Heart right ventricle (tissue), 16 donors: ENCODE measurements at regions not wholly inside any gene's neighbourhood (a gene's known extent, or its start where the extent isn't known, plus 50 kb on each side); places are given as distances from the start of the nearest gene placed in this dataset.

Experiments used
- ATAC-seq, 8 donors: fragments of 200-7000 bp; cut with Tn5 transposase; one replicate each; pipeline ENCODE4 v1.9.1; 2020; ENCODE audit warnings: mild to moderate bottlenecking in 8 of 8, moderate library complexity in 8 of 8, moderate number of reproducible peaks in 1 of 8
- DNase-seq, 2 donors: peaks; one replicate each; pipeline ENCODE4 v3.0.0-alpha.2; 2020
- H3K27ac ChIP-seq, 10 donors: fragments of 200-600 bp; sonication (generic) in 2 of 10; one replicate each; pipeline versions ENCODE4 v1.5.0 to v1.8.0; 2020 to 2022; ENCODE audit warnings: mild to moderate bottlenecking in 3 of 10
- H3K27me3 ChIP-seq, 7 donors: fragments of 200-600 bp; one replicate each; pipeline ENCODE4 v1.8.0; 2021 to 2022; ENCODE audit warnings: mild to moderate bottlenecking in 2 of 7
- H3K36me3 ChIP-seq, 9 donors: fragments of 200-600 bp; sonication (generic) in 1 of 9; one replicate each; pipeline versions ENCODE4 v1.5.0 to v1.8.0; 2020 to 2022; ENCODE audit warnings: mild to moderate bottlenecking in 2 of 9
- H3K4me1 ChIP-seq, 9 donors: fragments of 200-600 bp; sonication (generic) in 1 of 9; one replicate each; pipeline versions ENCODE4 v1.5.0 to v1.8.0; 2020 to 2022; ENCODE audit warnings: mild to moderate bottlenecking in 4 of 9
- H3K4me3 ChIP-seq, 10 donors: fragments of 200-600 bp; sonication (generic) in 2 of 10; one replicate each; pipeline versions ENCODE4 v1.5.0 to v1.8.0; 2020 to 2022; ENCODE audit warnings: mild to moderate bottlenecking in 7 of 10, moderate library complexity in 2 of 10
- H3K9me3 ChIP-seq, 11 donors: fragments of 200-600 bp in 10 of 11; sonication (generic) in 2 of 11; one replicate each; pipeline versions ENCODE4 v1.5.0 to v1.8.0; 2013 to 2022; ENCODE audit warnings: mild to moderate bottlenecking in 2 of 11, control low read depth in 1 of 11, moderate library complexity in 1 of 11
- WGBS, 2 donors: extraction: QIAGEN DNeasy Blood & Tissue Kit; methylation state at CpG; one replicate each; pipeline ENCODE4 v1.1.7; 2013; ENCODE audit warnings: inconsistent platforms in 1 of 2; 5-methylcytosine and 5-hydroxymethylcytosine counted together
- intact Hi-C, 10 donors: fragments of 100-400 bp; cut with DNase I; formaldehyde crosslinking; loops; one replicate each; pipeline versions ENCODE4 v1.11.1 to v1.14.2; 2022
- TF ChIP-seq, protein P1 (sequence below), 9 donors: fragments of 200-600 bp; sonication (generic) in 2 of 9; IDR thresholded peaks; one replicate each; pipeline versions ENCODE4 v1.5.0 to v1.8.0; 2021 to 2022; ENCODE audit warnings: antibody characterized with exemption in 9 of 9, mild to moderate bottlenecking in 5 of 9, moderate library complexity in 1 of 9
- donor health status: Arrhythmogenic right ventricular cardiomyopathy.
- donor health status: ischemic (EF 13 %, LVEDD 7.1; RV severe dilation, severe dysfunction).
- donor health status: healthy with polysubstance abuse.
- donor health status: DM: no; HTN: yes; CAD: no.
- donor health status: DM: no; HTN: no; CAD: no.
- donor health status: ischemic (EF 25% LVEDD 6.9; RV normal size, moderate dysfunction).
- donor health status: ischemic (EF 25% LVEDD 5.7; RV mildly dilated, moderate dysfunction).
- donor health status: healthy.
- donor health status: DM: yes; HTN: yes; CAD: no.
- donor health status: Ischemic cardiomyopathy.
- donor health status: ischemic (EF 35%, LVEDD 5.7; RV mildly dilated, moderate dysfunction).
- donor health status: nonischemic (EF 11% LVEDD 7.7; RV severe dilation, severe dysfunction).
- donor health status: DM: yes; HTN: yes; CAD: no.
- donor health status: PGD.
- donor health status: ischemic (EF 29% LVEDD 5.4; RV normal size, mild dysfunction).
- donor health status: nonischemic (EF 23%, LVEDD 6.1; RV moderate dilation, normal function).

DNA sequence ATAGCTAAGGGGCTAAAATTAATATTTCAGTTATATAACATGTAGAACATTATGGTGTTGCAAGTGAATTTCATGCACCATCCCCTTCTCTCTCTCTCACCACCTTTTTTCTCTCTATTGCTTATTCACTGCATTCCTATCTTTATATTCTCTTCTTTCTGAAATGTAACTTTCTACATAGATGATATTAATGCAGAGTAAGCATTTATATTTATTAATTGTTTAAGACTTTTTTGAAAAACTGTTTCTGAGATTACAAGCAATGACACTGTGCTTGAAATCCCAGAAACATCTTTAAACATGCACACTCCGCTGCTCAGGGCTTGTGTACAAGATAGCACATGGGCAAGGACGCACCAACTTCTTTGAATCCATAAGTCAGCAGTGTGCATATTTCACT, 567.7 kb upstream of the SGCD start:
- intact Hi-C loops, result loop anchor here in 1 of 10 donors (10.0 kb wide), 1 partner anchor 566 kb away; the partner anchor contains the start of gene SGCD
- Histone ChIP-seq H3K9me3 (peaks cover 0 to 14% (median 0%) of the 10 kb centered on the region in 11 donors), H3K4me1 (peaks cover 0 to 19% (median 5%) of the 10 kb centered on the region in 9 donors), H3K4me3 (no peak overlapping the region), H3K36me3 (no peaks in the 10 kb centered on the region), H3K27ac (no peak overlapping the region), H3K27me3 (no peaks in the 10 kb centered on the region)
- DNase-seq, result no peak
- ATAC-seq, result no peak
- TF ChIP-seq, protein P1, sequence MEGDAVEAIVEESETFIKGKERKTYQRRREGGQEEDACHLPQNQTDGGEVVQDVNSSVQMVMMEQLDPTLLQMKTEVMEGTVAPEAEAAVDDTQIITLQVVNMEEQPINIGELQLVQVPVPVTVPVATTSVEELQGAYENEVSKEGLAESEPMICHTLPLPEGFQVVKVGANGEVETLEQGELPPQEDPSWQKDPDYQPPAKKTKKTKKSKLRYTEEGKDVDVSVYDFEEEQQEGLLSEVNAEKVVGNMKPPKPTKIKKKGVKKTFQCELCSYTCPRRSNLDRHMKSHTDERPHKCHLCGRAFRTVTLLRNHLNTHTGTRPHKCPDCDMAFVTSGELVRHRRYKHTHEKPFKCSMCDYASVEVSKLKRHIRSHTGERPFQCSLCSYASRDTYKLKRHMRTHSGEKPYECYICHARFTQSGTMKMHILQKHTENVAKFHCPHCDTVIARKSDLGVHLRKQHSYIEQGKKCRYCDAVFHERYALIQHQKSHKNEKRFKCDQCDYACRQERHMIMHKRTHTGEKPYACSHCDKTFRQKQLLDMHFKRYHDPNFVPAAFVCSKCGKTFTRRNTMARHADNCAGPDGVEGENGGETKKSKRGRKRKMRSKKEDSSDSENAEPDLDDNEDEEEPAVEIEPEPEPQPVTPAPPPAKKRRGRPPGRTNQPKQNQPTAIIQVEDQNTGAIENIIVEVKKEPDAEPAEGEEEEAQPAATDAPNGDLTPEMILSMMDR (IDR thresholded peaks at IDR 0.05), result no peak
- 93 to 94% methylated on average over 2 of the region's 2 CpGs for whole genome bisulfite sequencing, 2 donors

DNA sequence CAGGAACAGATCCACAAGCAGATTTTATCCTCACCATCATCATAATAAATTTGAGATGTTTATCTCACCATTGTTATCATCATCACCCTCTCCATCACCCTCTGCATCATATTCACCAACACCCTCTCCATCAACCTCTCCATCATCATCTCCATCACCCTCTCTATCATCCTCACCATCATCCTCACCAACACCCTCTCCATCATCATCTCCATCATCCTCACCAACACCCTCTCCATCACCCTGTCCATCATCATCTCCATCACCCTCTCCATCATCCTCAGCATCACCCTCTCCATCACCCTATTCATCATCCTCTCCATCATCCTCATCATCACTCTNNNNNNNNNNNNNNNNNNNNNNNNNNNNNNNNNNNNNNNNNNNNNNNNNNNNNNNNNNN, 567.0 kb upstream of the SGCD start:
- no peak for ATAC-seq
- H3K9me3 ChIP-seq, result peaks cover 0 to 14% (median 0%) of the 10 kb centered on the region in 11 donors
- H3K4me1 ChIP-seq, result peaks cover 0 to 18% (median 2%) of the 10 kb centered on the region in 9 donors
- intact Hi-C loops, result loop anchor here in 1 of 10 donors (10.0 kb wide), 1 partner anchor 565 kb away; the partner anchor contains the start of gene SGCD
- no peak for DNase-seq
- no peaks in the 10 kb centered on the region for H3K27me3 ChIP-seq
- no peaks in the 10 kb centered on the region for H3K36me3 ChIP-seq
- no peak overlapping the region for H3K4me3 ChIP-seq
- TF ChIP-seq, protein P1 (IDR thresholded peaks at IDR 0.05), result no peak
- H3K27ac ChIP-seq, result no peak overlapping the region

DNA sequence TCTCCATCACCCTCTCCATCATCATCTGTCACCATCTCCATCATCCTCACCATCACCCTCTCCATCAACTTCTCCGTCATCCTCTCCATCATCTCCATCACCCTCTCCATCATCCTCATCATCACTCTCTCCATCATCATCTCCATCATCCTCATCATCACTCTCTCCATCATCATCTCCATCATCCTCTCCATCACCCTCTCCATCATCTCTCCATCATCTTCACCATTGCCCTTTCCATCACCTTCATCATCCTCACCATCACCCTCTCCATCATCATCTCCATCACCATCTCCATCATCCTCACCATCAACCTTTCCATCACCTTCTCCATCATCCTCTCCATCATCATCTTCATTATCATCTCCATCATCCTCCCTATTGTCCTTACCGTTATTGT, 565.5 kb upstream of the SGCD start:
- TF ChIP-seq, protein P1 (IDR thresholded peaks at IDR 0.05), result no peak
- DNase-seq (no peak), ATAC-seq (no peak)
- Histone ChIP-seq H3K9me3 (peaks cover 0 to 14% (median 0%) of the 10 kb centered on the region in 11 donors), H3K27ac (no peak overlapping the region), H3K4me1 (peaks cover 0 to 15% (median 0%) of the 10 kb centered on the region in 9 donors), H3K27me3 (no peaks in the 10 kb centered on the region), H3K36me3 (no peaks in the 10 kb centered on the region), H3K4me3 (no peak overlapping the region)
- intact Hi-C loops, result no loop called here
- 67 to 88% methylated on average over 2 of the region's 2 CpGs for WGBS, 2 donors

DNA sequence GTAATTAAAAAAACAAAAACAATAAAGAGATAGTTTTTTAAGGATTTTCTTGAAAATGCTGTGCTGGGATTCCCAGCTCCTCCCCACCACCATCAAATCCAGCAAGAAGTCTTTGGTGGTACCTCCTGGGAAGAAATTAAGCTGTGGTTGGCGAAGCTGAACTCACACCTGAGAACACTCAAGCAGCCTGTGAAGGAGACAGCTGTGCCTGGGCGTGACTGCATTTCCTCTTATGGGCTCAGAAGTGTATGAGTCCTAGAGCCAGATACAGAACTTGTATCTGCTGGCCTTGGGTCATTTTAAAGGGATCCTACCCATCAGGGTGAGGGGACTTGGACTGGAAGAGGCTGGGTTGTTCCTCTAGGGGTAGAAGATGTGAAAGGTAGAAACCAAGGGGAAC, 561.2 kb upstream of the SGCD start:
- 76 to 77% methylated on average over 2 of the region's 2 CpGs for WGBS, 2 donors
- intact Hi-C loops, result no loop called here
- peaks cover 0 to 15% (median 0%) of the 10 kb centered on the region in 9 donors for H3K4me1 ChIP-seq

More for the DNA sequence above, 561.2 kb upstream of the SGCD start:
- no peak overlapping the region for H3K27ac ChIP-seq
- TF ChIP-seq, protein P1 (IDR thresholded peaks at IDR 0.05), result no peak
- DNase-seq, result no peak
- H3K36me3 ChIP-seq, result no peaks in the 10 kb centered on the region
- no peaks in the 10 kb centered on the region for H3K27me3 ChIP-seq
- no peak overlapping the region for H3K4me3 ChIP-seq
- H3K9me3 ChIP-seq, result peaks cover 0 to 10% (median 0%) of the 10 kb centered on the region in 11 donors
- ATAC-seq, result no peak
